Activated CD4-positive, alpha-beta memory T cell treated with anti-CD3 and anti-CD28 coated beads for 36 hours (primary cell): ENCODE measurements at regions not wholly inside any gene's neighbourhood (a gene's known extent, or its start where the extent isn't known, plus 50 kb on each side); places are given as distances from the start of the nearest gene placed in this dataset.

Experiments used
- CTCF ChIA-PET: fragments of 350-600 bp; sonication (Branson Sonifier 250); formaldehyde crosslinking; loops from one replicate; lab custom pipeline; 2021; ENCODE audit warnings: antibody characterized with exemption, inconsistent platforms; lab: Charles Lee
- POLR2A ChIA-PET: fragments of 350-600 bp; sonication (Branson Sonifier 250); formaldehyde crosslinking; loops from one replicate; lab custom pipeline; 2021; ENCODE audit warnings: antibody characterized with exemption; lab: Charles Lee
- DNase-seq: peaks from one replicate; pipeline ENCODE4 v3.0.0-alpha.2; 2020
- H3K27ac Mint-ChIP-seq: one replicate; pipeline ENCODE4 v1.8.0; 2021; ENCODE audit warnings: mixed read lengths
- H3K27me3 Mint-ChIP-seq: one replicate; pipeline ENCODE4 v1.8.0; 2021; ENCODE audit warnings: mixed read lengths
- H3K36me3 Mint-ChIP-seq: one replicate; pipeline ENCODE4 v1.8.0; 2021; ENCODE audit warnings: mixed read lengths
- H3K4me1 Mint-ChIP-seq: one replicate; pipeline ENCODE4 v1.8.0; 2021; ENCODE audit warnings: low read depth, mixed read lengths
- H3K4me3 Mint-ChIP-seq: one replicate; pipeline ENCODE4 v1.8.0; 2021; ENCODE audit warnings: mild to moderate bottlenecking, mixed read lengths
- H3K9me3 Mint-ChIP-seq: one replicate; pipeline ENCODE4 v1.8.0; 2021; ENCODE audit warnings: mixed read lengths
- intact Hi-C: fragments of 100-400 bp; cut with micrococcal nuclease; formaldehyde crosslinking; loops from one replicate; pipeline ENCODE4 v1.15.1; 2023

GRCh38 chr4:125520258-125520990 lies 205.7 kb downstream of the FAT4 start:
- no peak for DNase-seq
- CTCF ChIA-PET, result no interaction called here
- POLR2A ChIA-PET, result no interaction called here
- Mint-ChIP-seq H3K4me3 (no peak overlapping the region), H3K9me3 (peaks cover 6% of the 10 kb centered on the region), H3K27ac (no peak overlapping the region), H3K27me3 (no peaks in the 10 kb centered on the region), H3K36me3 (no peaks in the 10 kb centered on the region), H3K4me1 (no peaks in the 10 kb centered on the region)
- intact Hi-C loops, result no loop called here

GRCh38 chr4:125522588-125522987 lies 207.8 kb downstream of the FAT4 start:
- no peaks in the 10 kb centered on the region for H3K27me3 Mint-ChIP-seq
- no peaks in the 10 kb centered on the region for H3K36me3 Mint-ChIP-seq
- H3K9me3 Mint-ChIP-seq, result peaks cover 4% of the 10 kb centered on the region
- ChIA-PET CTCF (no interaction called here), POLR2A (no interaction called here)
- intact Hi-C loops, result no loop called here
- no peak for DNase-seq
- no peak overlapping the region for H3K27ac Mint-ChIP-seq
- H3K4me1 Mint-ChIP-seq, result no peaks in the 10 kb centered on the region
- no peak overlapping the region for H3K4me3 Mint-ChIP-seq

- no peak overlapping the region for H3K27ac Mint-ChIP-seq
- no peaks in the 10 kb centered on the region for H3K36me3 Mint-ChIP-seq
- CTCF ChIA-PET, result no interaction called here
- intact Hi-C loops, result no loop called here
- no peak overlapping the region for H3K4me3 Mint-ChIP-seq
- no peaks in the 10 kb centered on the region for H3K4me1 Mint-ChIP-seq
- POLR2A ChIA-PET, result no interaction called here
- peaks cover 4% of the 10 kb centered on the region for H3K9me3 Mint-ChIP-seq
- H3K27me3 Mint-ChIP-seq, result no peaks in the 10 kb centered on the region
- DNase-seq, result no peak
Observed at GRCh38 chr4:125522992-125523391, 208.2 kb downstream of the FAT4 start.

GRCh38 chr4:125526420-125526819 lies 211.7 kb downstream of the FAT4 start:
- no peak overlapping the region for H3K4me3 Mint-ChIP-seq
- intact Hi-C loops, result no loop called here
- no peaks in the 10 kb centered on the region for H3K27me3 Mint-ChIP-seq
- H3K36me3 Mint-ChIP-seq, result no peaks in the 10 kb centered on the region
- no peak overlapping the region for H3K27ac Mint-ChIP-seq
- CTCF ChIA-PET, result no interaction called here
- no peak for DNase-seq
- peaks cover 2% of the 10 kb centered on the region for H3K9me3 Mint-ChIP-seq
- no peaks in the 10 kb centered on the region for H3K4me1 Mint-ChIP-seq
- POLR2A ChIA-PET, result no interaction called here

- ChIA-PET CTCF (no interaction called here), POLR2A (no interaction called here)
- H3K4me3 Mint-ChIP-seq, result no peak overlapping the region
- H3K9me3 Mint-ChIP-seq, result peaks cover 2% of the 10 kb centered on the region
- DNase-seq, result no peak
- no peaks in the 10 kb centered on the region for H3K27me3 Mint-ChIP-seq
- H3K36me3 Mint-ChIP-seq, result no peaks in the 10 kb centered on the region
- H3K27ac Mint-ChIP-seq, result no peak overlapping the region
- no peaks in the 10 kb centered on the region for H3K4me1 Mint-ChIP-seq
- intact Hi-C loops, result no loop called here
Observed at GRCh38 chr4:125527681-125528080, 212.9 kb downstream of the FAT4 start.

GRCh38 chr4:125529071-125529470 lies 214.3 kb downstream of the FAT4 start:
- ChIA-PET POLR2A (no interaction called here), CTCF (no interaction called here)
- Mint-ChIP-seq H3K27me3 (no peaks in the 10 kb centered on the region), H3K27ac (no peak overlapping the region), H3K36me3 (no peaks in the 10 kb centered on the region), H3K4me1 (no peaks in the 10 kb centered on the region), H3K4me3 (no peak overlapping the region), H3K9me3 (peaks cover 2% of the 10 kb centered on the region)
- no peak for DNase-seq
- intact Hi-C loops, result no loop called here

- H3K9me3 Mint-ChIP-seq, result peaks cover 19% of the 10 kb centered on the region
- intact Hi-C loops, result no loop called here
- no peaks in the 10 kb centered on the region for H3K27me3 Mint-ChIP-seq
- H3K4me3 Mint-ChIP-seq, result no peak overlapping the region
- H3K27ac Mint-ChIP-seq, result no peak overlapping the region
- DNase-seq, result no peak
- no peaks in the 10 kb centered on the region for H3K4me1 Mint-ChIP-seq
- ChIA-PET POLR2A (no interaction called here), CTCF (no interaction called here)
- H3K36me3 Mint-ChIP-seq, result no peaks in the 10 kb centered on the region
Observed at GRCh38 chr4:125538670-125539069, 223.9 kb downstream of the FAT4 start.

- Mint-ChIP-seq H3K9me3 (peaks cover 19% of the 10 kb centered on the region), H3K27ac (no peak overlapping the region), H3K36me3 (no peaks in the 10 kb centered on the region), H3K27me3 (no peaks in the 10 kb centered on the region), H3K4me3 (no peak overlapping the region), H3K4me1 (no peaks in the 10 kb centered on the region)
- POLR2A ChIA-PET, result no interaction called here
- DNase-seq, result no peak
- intact Hi-C loops, result no loop called here
- CTCF ChIA-PET, result no interaction called here
Observed at GRCh38 chr4:125539691-125540090, 224.9 kb downstream of the FAT4 start.

- Mint-ChIP-seq H3K36me3 (no peaks in the 10 kb centered on the region), H3K27ac (no peak overlapping the region), H3K4me1 (no peaks in the 10 kb centered on the region), H3K9me3 (peaks cover 19% of the 10 kb centered on the region), H3K27me3 (no peaks in the 10 kb centered on the region), H3K4me3 (no peak overlapping the region)
- ChIA-PET CTCF (interaction anchor here (0.7 kb wide), 1 partner anchor 114 kb away, joined by 4 read pairs; no protein-coding TSS in a partner anchor), POLR2A (no interaction called here)
- DNase-seq, result no peak
- intact Hi-C loops, result no loop called here
Observed at GRCh38 chr4:125541836-125542385, 227.2 kb downstream of the FAT4 start.

GRCh38 chr4:125546272-125546671 lies 231.5 kb downstream of the FAT4 start:
- peaks cover 3% of the 10 kb centered on the region for H3K9me3 Mint-ChIP-seq
- no peak overlapping the region for H3K4me3 Mint-ChIP-seq

GRCh38 chr4:125547836-125548235 lies 233.1 kb downstream of the FAT4 start:
- CTCF ChIA-PET, result no interaction called here
- intact Hi-C loops, result no loop called here
- Mint-ChIP-seq H3K4me3 (no peak overlapping the region), H3K4me1 (no peaks in the 10 kb centered on the region), H3K27me3 (no peaks in the 10 kb centered on the region), H3K27ac (no peak overlapping the region), H3K9me3 (peaks cover 3% of the 10 kb centered on the region), H3K36me3 (no peaks in the 10 kb centered on the region)
- DNase-seq, result no peak
- POLR2A ChIA-PET, result no interaction called here

More at GRCh38 chr4:125546272-125546671, 231.5 kb downstream of the FAT4 start:
- ChIA-PET POLR2A (no interaction called here), CTCF (no interaction called here)
- Mint-ChIP-seq H3K27me3 (no peaks in the 10 kb centered on the region), H3K27ac (no peak overlapping the region), H3K4me1 (no peaks in the 10 kb centered on the region), H3K36me3 (no peaks in the 10 kb centered on the region)
- intact Hi-C loops, result no loop called here
- DNase-seq, result no peak

GRCh38 chr4:125550769-125551168 lies 236.0 kb downstream of the FAT4 start:
- no peaks in the 10 kb centered on the region for H3K36me3 Mint-ChIP-seq
- H3K27ac Mint-ChIP-seq, result no peak overlapping the region
- no peak overlapping the region for H3K4me3 Mint-ChIP-seq
- no peaks in the 10 kb centered on the region for H3K4me1 Mint-ChIP-seq
- POLR2A ChIA-PET, result no interaction called here
- CTCF ChIA-PET, result no interaction called here
- intact Hi-C loops, result no loop called here
- H3K27me3 Mint-ChIP-seq, result no peaks in the 10 kb centered on the region
- no peaks in the 10 kb centered on the region for H3K9me3 Mint-ChIP-seq
- no peak for DNase-seq

GRCh38 chr4:125551466-125551865 lies 236.7 kb downstream of the FAT4 start:
- H3K36me3 Mint-ChIP-seq, result no peaks in the 10 kb centered on the region
- peaks cover 4% of the 10 kb centered on the region for H3K9me3 Mint-ChIP-seq
- DNase-seq, result no peak
- intact Hi-C loops, result no loop called here
- ChIA-PET POLR2A (no interaction called here), CTCF (no interaction called here)
- no peaks in the 10 kb centered on the region for H3K27me3 Mint-ChIP-seq
- H3K4me1 Mint-ChIP-seq, result no peaks in the 10 kb centered on the region
- H3K27ac Mint-ChIP-seq, result no peak overlapping the region
- H3K4me3 Mint-ChIP-seq, result no peak overlapping the region
